Upper lobe of right lung (tissue), 1 donor: ENCODE measurements at regions not wholly inside any gene's neighbourhood (a gene's known extent, or its start where the extent isn't known, plus 50 kb on each side); places are given as distances from the start of the nearest gene placed in this dataset.

Source experiments
- ATAC-seq: fragments of 200-7000 bp; cut with Tn5 transposase; one replicate; pipeline ENCODE4 v1.9.1; 2020; ENCODE audit warnings: mild to moderate bottlenecking, moderate library complexity
- DNase-seq: peaks from one replicate; pipeline ENCODE4 v3.0.0-alpha.2; 2020
- H3K27ac ChIP-seq: fragments of 200-600 bp; one replicate; pipeline ENCODE4 v1.8.0; 2022
- H3K27me3 ChIP-seq: fragments of 200-600 bp; one replicate; pipeline ENCODE4 v1.8.0; 2022; ENCODE audit warnings: mild to moderate bottlenecking
- H3K36me3 ChIP-seq: fragments of 200-600 bp; one replicate; pipeline ENCODE4 v1.8.0; 2022
- H3K4me1 ChIP-seq: fragments of 200-600 bp; one replicate; pipeline ENCODE4 v1.8.0; 2022
- H3K4me3 ChIP-seq: fragments of 200-600 bp; one replicate; pipeline ENCODE4 v1.8.0; 2022; ENCODE audit warnings: mild to moderate bottlenecking
- H3K9me3 ChIP-seq: fragments of 200-600 bp; one replicate; pipeline ENCODE4 v1.8.0; 2022
- intact Hi-C: fragments of 100-400 bp; cut with DNase I; formaldehyde crosslinking; loops from one replicate; pipeline ENCODE4 v1.11.0; 2022
- TF ChIP-seq, protein P1 (sequence below): fragments of 200-600 bp; IDR thresholded peaks from one replicate; pipeline ENCODE4 v1.8.0; 2022; ENCODE audit warnings: antibody characterized with exemption
- donor health status: DM: no; HTN: yes; CAD: no; lungs with severe emphysema.

DNA sequence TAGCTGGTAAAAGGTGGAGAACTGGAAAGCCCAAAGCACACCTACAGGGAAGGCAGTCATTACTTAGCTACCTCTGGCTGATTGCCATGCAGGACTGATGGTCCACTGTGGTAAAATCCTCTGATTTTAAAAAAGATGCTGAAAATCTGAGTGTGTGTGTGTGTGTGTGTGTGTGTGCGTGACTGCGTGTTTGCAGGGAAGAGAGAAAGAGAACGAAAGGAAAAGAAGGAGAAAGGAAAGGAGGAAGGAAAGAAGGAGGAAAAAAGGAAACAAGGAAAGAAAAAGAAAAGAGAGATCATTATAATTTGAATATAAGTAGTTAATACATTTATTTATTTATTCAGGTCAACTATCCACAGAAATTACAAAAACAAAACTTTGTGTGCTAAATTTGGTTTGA is 488.7 kb upstream of the KCNMB2 start:
- no peak overlapping the region for H3K4me3 ChIP-seq
- no peak overlapping the region for H3K27ac ChIP-seq
- DNase-seq: no peak
- H3K9me3 ChIP-seq: no peaks in the 10 kb centered on the region
- no peaks in the 10 kb centered on the region for H3K4me1 ChIP-seq
- no peaks in the 10 kb centered on the region for H3K27me3 ChIP-seq
- intact Hi-C loops: no loop called here
- TF ChIP-seq, protein P1, sequence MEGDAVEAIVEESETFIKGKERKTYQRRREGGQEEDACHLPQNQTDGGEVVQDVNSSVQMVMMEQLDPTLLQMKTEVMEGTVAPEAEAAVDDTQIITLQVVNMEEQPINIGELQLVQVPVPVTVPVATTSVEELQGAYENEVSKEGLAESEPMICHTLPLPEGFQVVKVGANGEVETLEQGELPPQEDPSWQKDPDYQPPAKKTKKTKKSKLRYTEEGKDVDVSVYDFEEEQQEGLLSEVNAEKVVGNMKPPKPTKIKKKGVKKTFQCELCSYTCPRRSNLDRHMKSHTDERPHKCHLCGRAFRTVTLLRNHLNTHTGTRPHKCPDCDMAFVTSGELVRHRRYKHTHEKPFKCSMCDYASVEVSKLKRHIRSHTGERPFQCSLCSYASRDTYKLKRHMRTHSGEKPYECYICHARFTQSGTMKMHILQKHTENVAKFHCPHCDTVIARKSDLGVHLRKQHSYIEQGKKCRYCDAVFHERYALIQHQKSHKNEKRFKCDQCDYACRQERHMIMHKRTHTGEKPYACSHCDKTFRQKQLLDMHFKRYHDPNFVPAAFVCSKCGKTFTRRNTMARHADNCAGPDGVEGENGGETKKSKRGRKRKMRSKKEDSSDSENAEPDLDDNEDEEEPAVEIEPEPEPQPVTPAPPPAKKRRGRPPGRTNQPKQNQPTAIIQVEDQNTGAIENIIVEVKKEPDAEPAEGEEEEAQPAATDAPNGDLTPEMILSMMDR: no peak
- H3K36me3 ChIP-seq: no peaks in the 10 kb centered on the region
- ATAC-seq: no peak

DNA sequence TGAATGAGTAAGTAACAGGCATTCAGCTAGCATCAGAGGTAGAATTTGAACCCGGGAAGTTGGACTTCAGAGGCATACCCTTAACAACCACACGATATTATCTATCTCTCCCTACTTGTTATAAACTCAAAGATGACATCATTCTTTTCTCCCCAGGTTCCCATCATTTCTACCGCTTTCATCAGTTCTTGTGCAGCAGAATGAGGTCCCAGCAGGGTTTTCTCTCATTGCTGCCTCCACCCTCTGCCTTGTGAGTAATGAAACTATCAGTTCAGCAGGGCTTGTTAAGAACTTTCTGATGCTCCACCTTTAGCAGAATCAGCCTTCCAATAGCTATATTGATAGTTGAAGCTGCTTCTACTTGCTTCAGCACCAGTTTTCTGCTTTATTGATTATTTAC is 487.5 kb upstream of the KCNMB2 start:
- ATAC-seq: no peak
- no peak for DNase-seq
- H3K4me3 ChIP-seq: no peak overlapping the region
- H3K27me3 ChIP-seq: no peaks in the 10 kb centered on the region
- intact Hi-C loops: no loop called here
- no peaks in the 10 kb centered on the region for H3K4me1 ChIP-seq
- no peaks in the 10 kb centered on the region for H3K36me3 ChIP-seq
- H3K9me3 ChIP-seq: no peaks in the 10 kb centered on the region
- H3K27ac ChIP-seq: no peak overlapping the region
- TF ChIP-seq, protein P1: no peak

DNA sequence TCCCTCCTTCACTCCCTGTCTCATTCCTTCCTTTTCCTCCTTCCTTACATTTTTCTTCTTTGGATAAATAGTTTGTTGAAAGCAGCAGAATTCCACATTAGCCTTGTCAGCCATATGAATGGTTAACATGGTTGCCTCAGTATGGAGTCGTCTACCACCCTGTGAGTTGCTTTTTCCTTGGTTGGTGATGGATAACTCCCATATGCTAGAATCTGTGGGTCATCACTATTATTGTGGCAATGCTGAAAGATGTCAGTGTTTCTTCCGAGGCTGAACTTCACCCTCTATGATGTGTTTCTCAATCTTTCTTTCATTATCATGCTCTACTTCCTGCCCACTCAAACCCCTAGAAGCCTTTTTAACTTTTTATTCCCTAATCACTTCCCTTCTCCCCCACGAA is 481.8 kb upstream of the KCNMB2 start:
- intact Hi-C loops: no loop called here
- Histone ChIP-seq H3K4me3 (no peak overlapping the region), H3K36me3 (no peaks in the 10 kb centered on the region), H3K27me3 (no peaks in the 10 kb centered on the region), H3K27ac (no peak overlapping the region), H3K9me3 (no peaks in the 10 kb centered on the region), H3K4me1 (no peaks in the 10 kb centered on the region)
- no peak for DNase-seq
- TF ChIP-seq, protein P1: no peak
- no peak for ATAC-seq

DNA sequence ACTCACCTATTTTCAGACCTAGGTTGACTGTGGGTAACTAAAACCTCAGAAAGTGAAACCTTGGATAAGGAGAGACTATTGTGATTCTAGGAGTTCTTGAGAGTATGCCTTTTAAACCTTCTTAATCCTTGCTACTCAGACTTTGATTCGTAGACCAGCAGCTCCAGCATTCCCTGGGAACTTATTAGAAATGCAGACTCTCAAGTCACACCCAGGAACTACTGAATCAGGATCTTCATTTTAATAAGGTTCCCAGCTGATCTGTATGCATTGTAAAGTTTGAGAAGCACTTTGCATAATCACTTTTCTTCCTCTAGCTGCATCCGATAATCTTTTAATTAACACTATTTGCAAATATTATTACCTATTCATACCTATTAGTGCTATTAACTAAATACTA is 480.3 kb upstream of the KCNMB2 start:
- H3K4me3 ChIP-seq: no peak overlapping the region
- H3K36me3 ChIP-seq: no peaks in the 10 kb centered on the region
- H3K27me3 ChIP-seq: no peaks in the 10 kb centered on the region
- intact Hi-C loops: no loop called here
- TF ChIP-seq, protein P1: no peak
- no peak for ATAC-seq
- no peak for DNase-seq
- H3K4me1 ChIP-seq: no peaks in the 10 kb centered on the region
- H3K27ac ChIP-seq: no peak overlapping the region
- H3K9me3 ChIP-seq: no peaks in the 10 kb centered on the region

DNA sequence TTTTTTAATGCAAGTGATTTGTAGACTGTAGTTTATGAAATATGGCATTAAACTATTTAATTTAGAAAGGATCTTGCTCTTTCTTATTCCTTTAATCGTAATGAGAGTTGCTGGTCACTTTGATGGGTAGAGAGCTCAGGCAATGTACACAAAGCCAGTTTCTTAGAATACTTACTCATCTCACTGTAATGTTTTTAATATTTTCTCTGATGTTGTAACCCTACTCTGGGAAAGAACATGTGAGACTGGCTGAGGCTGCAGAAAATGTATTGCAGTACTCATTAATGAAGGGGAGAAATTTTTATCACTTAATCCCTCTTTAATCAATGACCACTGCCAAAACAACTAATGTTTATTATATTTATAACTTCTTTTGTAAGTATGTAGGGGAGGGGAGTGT is 479.4 kb upstream of the KCNMB2 start:
- H3K4me1 ChIP-seq: no peaks in the 10 kb centered on the region
- intact Hi-C loops: no loop called here
- no peaks in the 10 kb centered on the region for H3K9me3 ChIP-seq
- no peak for ATAC-seq
- TF ChIP-seq, protein P1: no peak
- no peaks in the 10 kb centered on the region for H3K36me3 ChIP-seq
- H3K27ac ChIP-seq: no peak overlapping the region
- H3K4me3 ChIP-seq: no peak overlapping the region
- DNase-seq: no peak
- no peaks in the 10 kb centered on the region for H3K27me3 ChIP-seq

DNA sequence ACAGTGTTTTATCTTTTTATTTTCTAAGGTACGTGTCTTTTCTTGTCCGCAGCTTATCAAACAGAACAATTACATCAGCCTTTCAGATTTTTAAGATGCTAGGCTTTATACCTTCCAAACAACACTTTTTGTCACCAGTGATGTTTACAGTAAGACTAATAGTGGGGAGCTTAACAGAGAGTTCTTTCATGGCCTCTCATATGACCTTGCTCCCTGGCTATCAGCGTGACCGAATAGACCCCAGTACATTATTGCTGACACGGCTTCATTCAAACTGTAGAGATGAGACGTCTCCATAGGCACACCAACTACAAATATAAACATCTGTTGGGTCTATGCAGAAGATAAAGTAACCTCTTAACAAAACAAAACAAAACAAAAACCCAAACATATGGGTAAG is 477.6 kb upstream of the KCNMB2 start:
- no peaks in the 10 kb centered on the region for H3K4me1 ChIP-seq
- H3K9me3 ChIP-seq: no peaks in the 10 kb centered on the region
- intact Hi-C loops: no loop called here
- DNase-seq (no peak), ATAC-seq (no peak)
- no peak overlapping the region for H3K4me3 ChIP-seq
- H3K36me3 ChIP-seq: no peaks in the 10 kb centered on the region
- H3K27ac ChIP-seq: no peak overlapping the region
- no peaks in the 10 kb centered on the region for H3K27me3 ChIP-seq
- TF ChIP-seq, protein P1: no peak
